Right lung (tissue), 2 donors: ENCODE measurements at regions not wholly inside any gene's neighbourhood (a gene's known extent, or its start where the extent isn't known, plus 50 kb on each side); places are given as distances from the start of the nearest gene placed in this dataset.
A peak's percentile ranks its signal among the peaks of the same experiment; 100 is the strongest.
"Not testable (repeated sequence)": the region's sequence is repeated elsewhere in the genome, so short reads cannot be mapped to it uniquely, and the experiment has no call there.

Experiments used
- DNase-seq, 2 donors: peaks; one replicate each; pipeline ENCODE4 v3.0.0-alpha.2; 2013

- no peak for DNase-seq
These were observed 168.0 kb upstream of the ID4 start for GRCh38 chr6:19669206-19669605.

- no peak for DNase-seq
These were observed 154.3 kb upstream of the ID4 start for GRCh38 chr6:19682859-19683258.

GRCh38 chr6:19690325-19691075 is 146.7 kb upstream of the ID4 start:
- no peak for DNase-seq

- DNase-seq, result peak; percentile 26 to 32
These were observed 145.6 kb upstream of the ID4 start for GRCh38 chr6:19691465-19692167.

- DNase-seq, result no peak
These were observed 144.5 kb upstream of the ID4 start for GRCh38 chr6:19692506-19693298.

GRCh38 chr6:19694697-19695096 is 142.5 kb upstream of the ID4 start:
- DNase-seq, result no peak

- DNase-seq, result no peak
These were observed 139.4 kb upstream of the ID4 start for GRCh38 chr6:19697744-19698290.

GRCh38 chr6:19699932-19700331 is 137.2 kb upstream of the ID4 start:
- no peak for DNase-seq

GRCh38 chr6:19705606-19706005 is 131.6 kb upstream of the ID4 start:
- DNase-seq, result no peak

- DNase-seq, result no peak
These were observed 125.0 kb upstream of the ID4 start for GRCh38 chr6:19712012-19712688.

GRCh38 chr6:19712998-19713397 is 124.2 kb upstream of the ID4 start:
- no peak for DNase-seq

- no peak for DNase-seq
These were observed 123.8 kb upstream of the ID4 start for GRCh38 chr6:19713411-19713810.

- no peak for DNase-seq
These were observed 123.2 kb upstream of the ID4 start for GRCh38 chr6:19713984-19714383.

- DNase-seq, result no peak
These were observed 122.6 kb upstream of the ID4 start for GRCh38 chr6:19714434-19715166.

- DNase-seq, result no peak
These were observed 122.0 kb upstream of the ID4 start for GRCh38 chr6:19715167-19715551.

- no peak for DNase-seq
These were observed 117.5 kb upstream of the ID4 start for GRCh38 chr6:19719691-19720128.

GRCh38 chr6:19721766-19722377 is 115.3 kb upstream of the ID4 start:
- DNase-seq, result no peak

GRCh38 chr6:19722999-19723398 is 114.2 kb upstream of the ID4 start:
- peak in 1 of 2 donors; percentile 23 for DNase-seq

- DNase-seq, result no peak
These were observed 113.6 kb upstream of the ID4 start for GRCh38 chr6:19723545-19723944.

GRCh38 chr6:19725436-19725835 is 111.7 kb upstream of the ID4 start:
- DNase-seq, result not testable (repeated sequence)

GRCh38 chr6:19731282-19731681 is 105.9 kb upstream of the ID4 start:
- DNase-seq, result no peak
